Endothelial cell of umbilical vein (primary cell): ENCODE measurements at regions not wholly inside any gene's neighbourhood (a gene's known extent, or its start where the extent isn't known, plus 50 kb on each side); places are given as distances from the start of the nearest gene placed in this dataset.

ENCODE experiments used
- BruUV-seq: library from RNA; stranded (reverse); fragments of 400-500 nt; replicated peaks from 2 replicates; lab custom pipeline; 2021; lab: Mats Ljungman, UMichigan
- CTCF ChIA-PET: fragments of 300-600, 350-600 bp; sonication (Branson Sonifier 250); formaldehyde crosslinking; loops from one replicate; lab custom pipeline; 2021; ENCODE audit warnings: antibody characterized with exemption, inconsistent platforms; lab: Charles Lee
- POLR2A ChIA-PET: fragments of 300-600, 350-600 bp; sonication (Branson Sonifier 250); formaldehyde crosslinking; loops from one replicate; lab custom pipeline; 2021; ENCODE audit warnings: antibody characterized with exemption, inconsistent platforms; lab: Charles Lee
- DNase-seq: peaks from one replicate; pipeline ENCODE4 v3.0.0-alpha.2; 2011; ENCODE audit warnings: low read depth, low spot score
- FAIRE-seq: peaks from 2 replicates; lab custom pipeline; 2011; peaks lifted over from hg19 to GRCh38; lab: Jason Lieb, UNC
- H2AFZ ChIP-seq: 2 replicates; pipeline ENCODE4 v1.6.0; 2012; ENCODE audit warnings: low read depth, low read length, control low read depth, inconsistent platforms
- H3K27ac ChIP-seq: 2 replicates; pipeline ENCODE4 v1.5.1; 2011; ENCODE audit warnings: low read depth, mild to moderate bottlenecking, control low read depth, low read length, moderate library complexity; ENCODE audit not compliant: insufficient read depth
- H3K27me3 ChIP-seq, 2 experiments: 2 replicates each; pipeline versions ENCODE4 v1.6.0 to v1.6.1; 2011; ENCODE audit warnings: low read length in 2 of 2, mixed read lengths in 1 of 2; ENCODE audit not compliant: control insufficient read depth in 2 of 2, insufficient read depth in 2 of 2
- H3K36me3 ChIP-seq, 2 experiments: 2 replicates in 1 of 2; 3 replicates in 1 of 2; pipeline ENCODE4 v1.5.1; 2011; ENCODE audit warnings: low read length in 2 of 2, mild to moderate bottlenecking in 1 of 2, moderate library complexity in 1 of 2; ENCODE audit not compliant: control insufficient read depth in 2 of 2, insufficient read depth in 2 of 2; ENCODE audit errors: extremely low read depth in 1 of 2
- H3K4me1 ChIP-seq: 3 replicates; pipeline ENCODE4 v1.5.1; 2011; ENCODE audit warnings: mild to moderate bottlenecking, low read length; ENCODE audit not compliant: control insufficient read depth, insufficient read depth; ENCODE audit errors: extremely low read depth
- H3K4me2 ChIP-seq: 2 replicates; pipeline ENCODE4 v1.6.1; 2011; ENCODE audit warnings: low read length, control low read depth, mixed read lengths; ENCODE audit not compliant: insufficient read depth
- H3K4me3 ChIP-seq, 3 experiments: fragments of 200-600 bp in 1 of 3; sonication (generic), shearing (Covaris generic) in 1 of 3; replicated peaks in 1 of 3; 2 replicates each; pipeline ENCODE4 v1.5.1; 2011 to 2016; ENCODE audit warnings: control low read depth in 3 of 3, low read length in 3 of 3, mild to moderate bottlenecking in 2 of 3, inconsistent platforms in 1 of 3, low read depth in 1 of 3, moderate library complexity in 1 of 3; ENCODE audit not compliant: insufficient read depth in 1 of 3
- H3K79me2 ChIP-seq: 2 replicates; pipeline ENCODE4 v1.6.0; 2012; ENCODE audit warnings: low read length, inconsistent platforms; ENCODE audit not compliant: control insufficient read depth, insufficient read depth
- H3K9ac ChIP-seq: replicated peaks from 2 replicates; pipeline ENCODE3; 2011; ENCODE audit warnings: low read length, control low read depth; ENCODE audit not compliant: insufficient read depth; ENCODE audit errors: extremely low read depth
- H3K9me1 ChIP-seq: replicated peaks from 3 replicates; pipeline ENCODE4 v1.6.0; 2011; ENCODE audit warnings: mild to moderate bottlenecking, low read length; ENCODE audit not compliant: control insufficient read depth, insufficient read depth; ENCODE audit errors: extremely low read depth
- H3K9me3 ChIP-seq: replicated peaks from 2 replicates; pipeline ENCODE4 v1.5.1; 2012; ENCODE audit warnings: low read length, inconsistent platforms; ENCODE audit not compliant: control insufficient read depth, insufficient read depth
- H4K20me1 ChIP-seq: replicated peaks from 2 replicates; pipeline ENCODE3; 2011; ENCODE audit warnings: mild to moderate bottlenecking, low read length; ENCODE audit not compliant: control insufficient read depth, insufficient read depth; ENCODE audit errors: extremely low read depth
- CTCF ChIP-seq, 2 donors: IDR thresholded peaks; 1 replicate in 1 of 2; 2 replicates in 1 of 2; pipeline ENCODE4 v1.5.1; 2011; ENCODE audit warnings: low read length in 2 of 2, mild to moderate bottlenecking in 2 of 2, moderate library complexity in 2 of 2, control low read depth in 1 of 2, inconsistent platforms in 1 of 2, low read depth in 1 of 2; ENCODE audit not compliant: insufficient read depth in 1 of 2; ENCODE audit errors: extremely low read depth in 1 of 2
- EZH2 ChIP-seq: IDR thresholded peaks from 2 replicates; pipeline ENCODE4 v1.6.1; 2012; ENCODE audit warnings: borderline replicate concordance, low read depth, mild to moderate bottlenecking, moderate library complexity, low read length, inconsistent platforms; ENCODE audit not compliant: severe bottlenecking
- FOS ChIP-seq: IDR thresholded peaks from 2 replicates; pipeline ENCODE4 v1.6.1; 2011; ENCODE audit warnings: mild to moderate bottlenecking, low read length, moderate library complexity, borderline replicate concordance; ENCODE audit not compliant: insufficient read depth
- GATA2 ChIP-seq: IDR thresholded peaks from 2 replicates; pipeline ENCODE4 v1.7.0; 2011; ENCODE audit warnings: low read depth, mild to moderate bottlenecking, moderate library complexity, mixed read lengths, low read length; ENCODE audit not compliant: insufficient read length, insufficient read depth
- JUN ChIP-seq: IDR thresholded peaks from 2 replicates; pipeline ENCODE4 v1.6.1; 2011; ENCODE audit warnings: borderline replicate concordance, low read depth; ENCODE audit not compliant: insufficient read length, insufficient read depth
- MAX ChIP-seq: IDR thresholded peaks from 2 replicates; pipeline ENCODE4 v1.6.1; 2011; ENCODE audit not compliant: insufficient read depth, insufficient read length
- MYC ChIP-seq: IDR thresholded peaks from one replicate; pipeline ENCODE4 v1.6.1; 2011; ENCODE audit warnings: mild to moderate bottlenecking, low read depth, low read length
- POLR2A ChIP-seq: IDR thresholded peaks from 2 replicates; pipeline ENCODE4 v1.6.1; 2012; ENCODE audit warnings: low read depth, mild to moderate bottlenecking, control low read depth, low read length
- POLR2AphosphoS5 ChIP-seq: IDR thresholded peaks from 2 replicates; pipeline ENCODE4 v1.6.1; 2012; ENCODE audit warnings: low read depth, mild to moderate bottlenecking, control low read depth, low read length, moderate library complexity; ENCODE audit not compliant: insufficient read depth
- dilution Hi-C: fragments of 300-500 bp; cut with MboI; formaldehyde crosslinking; loops from one replicate; pipeline ENCODE4 v1.15.0; 2019; ENCODE audit warnings: low sequenced_read_pairs; ENCODE audit not compliant: extremely low pct_ligation_motif_present
- intact Hi-C: fragments of 100-400 bp; cut with micrococcal nuclease; formaldehyde crosslinking; loops from one replicate; pipeline ENCODE4 v1.10.0; 2022

GRCh38 chr16:62298600-62298999 is 262.4 kb upstream of the CDH8 start:
- H3K79me2 ChIP-seq, result no peaks in the 10 kb centered on the region
- no TSS peak for BruUV-seq
- H3K36me3 ChIP-seq, result no peaks in the 10 kb centered on the region
- TF ChIP-seq EZH2, result no peak
- TF ChIP-seq POLR2AphosphoS5, result no peak
- TF ChIP-seq MAX, result no peak
- no peak for TF ChIP-seq MYC
- no peak for TF ChIP-seq JUN
- TF ChIP-seq GATA2, result no peak
- no peak for TF ChIP-seq POLR2A
- TF ChIP-seq CTCF (IDR thresholded peaks at IDR 0.05; ENCODE audit: extremely low read depth in 1 of 2, insufficient read depth in 1 of 2, low read depth in 1 of 2, low read length in 2 of 2), result no peak
- TF ChIP-seq FOS, result no peak
- DNase-seq (no peak), FAIRE-seq (no peak)
- POLR2A ChIA-PET, result no interaction called here
- no peak overlapping the region for H3K27ac ChIP-seq
- no peaks in the 10 kb centered on the region for H3K9me1 ChIP-seq
- CTCF ChIA-PET, result no interaction called here
- H4K20me1 ChIP-seq, result no peaks in the 10 kb centered on the region
- no peaks in the 10 kb centered on the region for H3K4me1 ChIP-seq
- H3K9ac ChIP-seq, result no peak overlapping the region
- intact Hi-C loops (no loop called here), dilution Hi-C loops (no loop called here)
- H3K4me3 ChIP-seq, result no peak overlapping the region
- H3K27me3 ChIP-seq, result no peaks in the 10 kb centered on the region
- H3K9me3 ChIP-seq, result no peaks in the 10 kb centered on the region
- no peak overlapping the region for H3K4me2 ChIP-seq
- H2AFZ ChIP-seq, result no peak overlapping the region
